Fibroblast of skin of right quadriceps (primary cell): ENCODE measurements at regions not wholly inside any gene's neighbourhood (a gene's known extent, or its start where the extent isn't known, plus 50 kb on each side); places are given as distances from the start of the nearest gene placed in this dataset.
"Not testable (repeated sequence)": the region's sequence is repeated elsewhere in the genome, so short reads cannot be mapped to it uniquely, and the experiment has no call there.

Experiments used
- DNase-seq: peaks from one replicate; pipeline ENCODE4 v3.0.0-alpha.2; 2013

DNA sequence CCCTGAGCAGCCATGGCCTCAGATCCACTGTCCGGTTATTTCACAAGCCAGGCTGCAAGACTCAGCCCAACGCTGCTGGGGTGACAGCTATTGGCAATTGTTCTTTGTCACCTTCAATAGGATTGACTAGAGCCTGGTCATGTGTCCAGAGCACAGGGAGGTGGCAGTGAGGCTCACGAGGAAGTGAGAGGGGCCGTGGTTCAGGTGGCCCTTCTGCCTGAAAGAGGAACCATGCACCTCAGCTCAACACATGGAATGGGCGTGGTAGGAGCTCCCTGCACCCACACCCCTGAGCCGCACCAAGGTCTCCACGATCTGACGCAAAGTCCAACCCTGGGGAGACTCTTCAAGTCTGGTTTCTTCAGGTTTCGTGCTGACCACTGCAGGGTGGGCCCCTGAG lies 184.8 kb upstream of the CDH4 start:
- no peak for DNase-seq

DNA sequence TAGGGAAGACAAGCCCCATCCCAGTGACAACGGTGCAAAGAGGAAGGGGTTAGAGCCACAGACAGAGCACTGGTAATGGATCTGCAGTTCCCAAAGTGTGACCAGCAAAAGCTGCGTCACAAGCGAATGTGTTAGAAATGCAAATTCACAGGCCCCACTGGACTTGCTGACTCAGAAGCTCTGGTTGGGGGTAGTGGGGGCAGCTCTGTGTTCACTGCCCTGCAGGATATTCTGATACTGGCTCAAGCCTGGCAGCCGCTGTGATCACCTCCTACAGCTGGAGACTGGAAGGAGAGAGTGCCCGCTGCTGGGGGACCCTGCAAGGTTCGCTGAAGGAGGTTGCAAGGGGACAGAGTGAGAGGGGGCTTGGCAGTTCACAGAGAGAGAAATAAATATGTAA lies 179.7 kb upstream of the CDH4 start:
- DNase-seq, result no peak

- DNase-seq, result no peak
These were observed 178.7 kb upstream of the CDH4 start for GRCh38 chr20:61073376-61073775.

DNA sequence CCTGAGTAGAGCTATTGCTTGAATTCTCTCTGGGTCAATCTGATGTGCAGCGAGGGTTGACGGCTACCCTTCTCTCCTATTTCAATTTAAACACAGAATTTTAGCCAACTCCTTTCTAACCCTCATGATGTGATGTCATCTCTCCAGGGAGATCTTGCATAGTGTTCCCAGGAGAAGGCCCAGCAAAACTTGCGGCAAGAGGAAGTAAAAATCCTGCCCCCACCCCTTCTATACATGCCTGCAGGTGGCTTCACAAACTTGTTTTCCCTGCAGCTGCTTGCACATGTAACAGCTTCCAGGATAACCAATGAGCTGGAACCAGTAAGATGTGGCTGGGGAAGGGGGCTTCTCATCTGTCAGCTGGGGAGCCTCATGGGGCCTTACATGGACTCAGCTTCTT lies 169.3 kb upstream of the CDH4 start:
- no peak for DNase-seq

DNA sequence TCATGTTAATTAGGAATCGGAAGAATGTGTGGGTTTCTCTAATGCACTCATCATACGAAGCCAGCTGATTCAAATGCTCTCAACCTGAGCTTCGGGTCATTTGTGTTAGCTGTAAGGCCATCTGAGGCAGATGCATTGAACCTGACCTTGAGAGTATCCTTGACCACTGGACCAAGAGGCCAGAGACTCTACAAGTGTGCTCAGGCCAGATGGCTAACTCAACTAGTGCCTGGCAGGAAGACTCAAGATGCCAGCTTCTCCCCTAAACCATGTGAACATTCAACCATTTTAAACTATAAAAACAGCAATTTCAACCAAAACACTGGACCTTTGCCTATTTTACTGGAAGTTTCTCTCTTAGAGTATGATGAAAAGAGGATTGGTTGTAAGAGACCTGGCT lies 168.6 kb upstream of the CDH4 start:
- DNase-seq, result no peak

DNA sequence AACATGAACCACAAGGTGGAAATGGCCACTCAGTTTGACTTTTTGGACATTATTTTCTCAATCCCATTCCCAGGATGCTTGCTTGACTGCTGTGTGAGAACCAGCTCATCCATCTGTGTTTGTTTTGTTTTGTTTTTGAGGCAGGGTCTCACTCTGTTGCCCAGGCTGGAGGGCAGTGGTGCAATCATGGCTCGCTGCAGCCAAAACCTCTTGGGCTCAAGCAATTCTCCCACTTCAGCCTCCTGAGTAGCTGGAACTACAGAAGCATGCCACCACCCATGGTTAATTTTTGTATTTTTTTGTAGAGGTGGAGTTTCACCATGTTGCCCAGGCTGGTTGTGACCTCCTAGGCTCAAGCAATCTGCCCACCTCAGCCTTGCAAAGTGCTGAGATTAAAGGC lies 166.0 kb upstream of the CDH4 start:
- DNase-seq, result no peak

- DNase-seq, result no peak
These were observed 161.5 kb upstream of the CDH4 start for GRCh38 chr20:61090541-61090940.

GRCh38 chr20:61092251-61092650 lies 159.8 kb upstream of the CDH4 start:
- DNase-seq, result no peak

DNA sequence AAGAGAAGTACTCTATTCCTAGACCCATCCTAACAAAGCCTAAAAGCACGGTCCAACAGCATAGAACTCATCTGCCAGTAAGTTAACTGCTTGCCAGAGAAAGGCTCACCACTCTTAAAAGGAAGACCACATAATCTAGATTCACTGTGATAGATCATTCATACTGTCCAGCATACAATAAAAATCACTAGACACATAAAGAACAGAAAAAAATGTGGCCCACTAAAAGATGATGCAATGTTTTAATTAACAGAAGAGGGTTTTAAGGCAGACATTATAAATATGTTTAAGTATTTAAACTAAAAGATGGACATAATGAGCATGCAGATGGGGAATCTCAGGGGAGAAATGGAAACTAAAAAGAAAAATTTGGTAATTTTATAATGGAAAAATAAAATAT lies 157.5 kb upstream of the CDH4 start:
- no peak for DNase-seq

GRCh38 chr20:61096463-61096862 lies 155.6 kb upstream of the CDH4 start:
- no peak for DNase-seq

DNA sequence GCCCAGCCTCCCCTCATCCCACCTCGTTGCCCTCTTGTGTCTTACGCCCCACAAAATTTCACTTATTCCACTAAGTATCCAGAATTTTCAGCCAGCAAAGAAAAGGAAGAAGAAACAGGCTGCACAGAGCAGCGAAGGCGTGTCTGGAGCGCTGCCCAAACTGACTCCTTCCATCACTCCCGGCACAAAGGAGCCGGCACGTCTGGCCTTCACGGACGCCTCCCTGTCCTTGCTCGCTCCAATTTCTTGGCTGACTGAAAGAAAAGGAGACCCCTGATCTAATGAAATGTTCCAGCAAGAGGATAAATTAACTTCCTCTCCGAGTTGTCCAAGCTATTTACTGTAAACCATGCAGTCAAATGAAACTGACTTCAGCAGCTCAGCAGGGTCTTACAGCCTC lies 152.3 kb upstream of the CDH4 start:
- DNase-seq, result no peak

DNA sequence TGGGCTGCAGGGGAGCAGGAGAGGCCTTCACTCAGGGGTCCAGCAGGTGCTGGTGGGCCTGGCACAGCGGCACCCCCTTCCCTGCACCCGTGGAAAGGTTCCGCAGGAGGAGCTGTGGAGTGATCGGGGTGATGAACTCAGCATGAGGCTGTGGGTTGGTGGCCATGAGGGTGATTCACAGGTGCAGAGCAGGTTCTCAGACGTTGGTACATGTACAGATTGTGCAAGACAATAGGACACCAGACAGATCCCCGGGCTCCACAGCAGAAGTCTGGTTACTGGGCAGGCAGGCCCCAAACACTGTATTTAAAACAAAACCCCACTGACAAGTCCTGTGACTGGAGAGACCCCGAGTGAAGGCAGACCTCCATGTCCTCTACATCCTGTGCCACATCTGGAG lies 151.6 kb upstream of the CDH4 start:
- DNase-seq, result no peak

- not testable (repeated sequence) for DNase-seq
These were observed 150.7 kb upstream of the CDH4 start for GRCh38 chr20:61101321-61101720.

GRCh38 chr20:61104232-61104631 lies 147.8 kb upstream of the CDH4 start:
- no peak for DNase-seq

DNA sequence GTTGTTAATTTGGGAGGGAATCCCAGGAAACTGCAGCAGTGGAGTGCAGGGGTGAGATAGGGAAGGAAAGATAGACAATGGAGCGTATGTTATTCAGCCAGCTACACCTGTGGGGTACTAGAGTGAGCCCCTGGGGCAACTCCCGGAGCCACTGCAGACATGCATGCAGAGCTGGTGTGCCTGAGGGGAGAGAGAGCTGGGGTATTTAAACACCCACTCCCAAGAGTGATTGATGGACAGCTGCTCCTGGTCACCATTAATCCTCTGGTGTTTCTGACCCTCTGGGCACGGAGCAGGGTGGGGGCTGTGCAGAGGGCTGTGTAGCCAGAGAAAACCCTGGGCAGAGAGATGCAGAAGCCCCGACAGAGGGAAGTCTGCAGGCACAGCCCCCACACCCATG lies 146.7 kb upstream of the CDH4 start:
- no peak for DNase-seq

- DNase-seq, result no peak
These were observed 145.6 kb upstream of the CDH4 start for GRCh38 chr20:61106438-61106837.

GRCh38 chr20:61109221-61109805 lies 142.7 kb upstream of the CDH4 start:
- DNase-seq, result no peak

DNA sequence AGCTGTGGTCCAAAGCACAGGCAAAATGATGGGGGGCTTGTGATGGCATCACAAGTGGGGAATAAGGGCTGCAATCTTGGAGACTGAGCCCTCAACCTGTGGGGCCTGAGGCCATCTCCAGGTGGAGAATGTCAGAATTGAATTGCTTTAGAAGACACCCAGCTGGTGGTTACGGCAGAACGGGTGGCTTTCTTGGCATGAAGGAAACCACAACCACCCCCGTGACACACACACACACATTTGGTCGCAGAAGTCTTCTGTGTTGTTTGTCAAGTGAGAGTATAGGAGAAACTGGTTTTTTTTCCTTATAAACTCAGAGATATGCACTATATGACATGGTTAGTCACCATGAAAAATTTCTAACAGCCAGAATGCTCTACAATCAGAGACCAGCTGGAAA lies 139.5 kb upstream of the CDH4 start:
- DNase-seq, result peak; percentile 10

GRCh38 chr20:61113731-61114130 lies 138.3 kb upstream of the CDH4 start:
- no peak for DNase-seq

DNA sequence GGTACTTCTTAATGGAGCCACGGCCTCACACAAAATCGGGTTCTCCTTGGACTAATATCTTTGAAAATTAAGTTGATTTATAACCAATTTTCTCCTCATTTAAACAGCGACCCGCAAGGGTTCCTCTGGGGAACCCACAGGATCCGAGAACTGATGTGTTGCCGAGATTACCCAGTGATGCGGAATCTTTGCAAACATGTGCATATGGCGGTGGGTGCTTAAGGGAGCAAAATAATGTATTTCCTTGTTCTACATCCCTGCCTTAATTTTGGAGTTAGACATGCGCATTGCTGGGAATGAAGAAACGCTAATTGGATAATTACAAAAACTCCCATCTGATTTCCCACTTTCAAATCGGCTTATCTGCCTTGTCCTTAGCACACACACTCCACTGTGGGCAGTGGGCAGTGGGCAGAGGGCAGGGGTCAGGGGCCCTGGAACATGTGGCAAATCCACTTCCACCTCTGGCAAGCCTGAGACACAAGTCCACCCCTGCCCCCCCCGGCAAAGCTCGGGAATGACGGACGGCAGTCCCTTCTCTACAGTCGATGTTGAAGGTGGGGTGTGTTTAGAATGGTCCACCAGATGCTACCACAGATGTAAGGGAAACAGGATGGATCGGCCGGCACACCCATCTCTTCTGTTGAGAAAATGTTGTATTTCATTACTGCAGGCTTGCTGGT lies 137.4 kb upstream of the CDH4 start:
- DNase-seq, result no peak

DNA sequence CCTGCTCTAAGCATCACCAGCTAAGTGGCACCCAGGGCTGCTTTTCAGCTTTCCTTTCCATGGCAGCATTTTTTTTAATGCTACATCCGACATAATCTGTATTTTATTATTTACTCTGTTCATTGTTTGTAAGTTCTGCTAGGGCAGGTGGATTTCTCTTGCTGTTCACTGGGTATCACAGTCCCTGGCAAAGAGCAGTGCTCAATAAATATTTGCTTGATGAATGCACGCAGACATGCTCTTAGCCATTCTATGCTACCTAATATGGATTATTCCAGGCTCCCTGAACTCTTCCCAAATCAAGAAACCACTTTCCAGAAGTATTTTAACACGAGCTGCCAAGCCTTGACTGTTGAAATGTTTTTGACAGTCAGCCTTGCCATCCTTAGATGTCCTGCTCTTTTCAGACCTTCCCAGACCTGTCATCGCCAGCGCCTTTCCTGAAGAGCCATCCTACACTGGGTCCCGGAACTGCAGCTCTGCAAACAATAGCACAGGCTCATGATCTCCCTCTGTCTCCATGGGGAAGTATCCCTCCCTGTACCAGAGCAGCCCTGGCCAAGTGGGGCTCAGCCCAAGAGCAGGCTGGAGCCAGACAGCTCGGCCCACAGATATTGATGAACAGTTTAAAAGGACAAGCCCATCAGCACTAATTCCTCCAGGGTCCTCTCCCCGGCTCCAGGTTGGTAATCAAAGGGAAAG lies 136.5 kb upstream of the CDH4 start:
- no peak for DNase-seq

DNA sequence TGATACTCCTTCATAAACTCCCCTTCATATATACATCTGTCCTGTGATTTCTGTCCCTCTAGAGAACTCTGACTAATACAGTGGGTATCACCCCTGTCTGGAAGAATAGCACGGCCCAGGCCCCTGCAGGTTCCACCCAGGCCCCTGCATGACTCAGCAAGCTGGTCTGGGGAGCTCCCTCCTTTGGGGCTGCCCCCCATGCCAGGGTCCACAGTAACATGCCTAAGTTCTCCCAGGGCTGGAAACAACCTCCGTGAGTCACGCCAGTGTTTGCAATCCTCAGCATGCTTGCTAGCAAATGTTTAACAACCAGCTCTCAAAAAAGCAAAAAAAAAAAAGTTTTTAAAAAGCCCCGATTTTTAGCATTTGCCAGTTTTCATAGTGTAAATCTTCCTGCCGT lies 134.3 kb upstream of the CDH4 start:
- peak; percentile 71 for DNase-seq

GRCh38 chr20:61118429-61119224 lies 133.4 kb upstream of the CDH4 start:
- peak; percentile 69 for DNase-seq

- no peak for DNase-seq
These were observed 132.8 kb upstream of the CDH4 start for GRCh38 chr20:61119273-61119672.
